Gastrocnemius medialis (tissue), 4 donors: ENCODE measurements at regions not wholly inside any gene's neighbourhood (a gene's known extent, or its start where the extent isn't known, plus 50 kb on each side); places are given as distances from the start of the nearest gene placed in this dataset.
"Not testable (repeated sequence)": the region's sequence is repeated elsewhere in the genome, so short reads cannot be mapped to it uniquely, and the experiment has no call there.

Source experiments
- ATAC-seq, 2 donors: fragments of 150-250 bp; one replicate each; pipeline ENCODE4 v1.9.1; 2016
- DNase-seq, 2 donors: peaks; one replicate each; pipeline ENCODE4 v3.0.0-alpha.2; 2019
- H3K27ac ChIP-seq, 4 donors: fragments of 200-600 bp; sonication (generic); 1 replicate in 1 of 4; 2 replicates in 3 of 4; pipeline ENCODE4 v1.5.1; 2016 to 2018; ENCODE audit warnings: mild to moderate bottlenecking in 2 of 4, moderate library complexity in 1 of 4
- H3K27me3 ChIP-seq, 3 donors: fragments of 200-600 bp; sonication (generic) in 2 of 3; 1 replicate in 1 of 3; 2 replicates in 2 of 3; pipeline versions ENCODE4 v1.5.1 to v1.6.0; 2016 to 2019; ENCODE audit warnings: mild to moderate bottlenecking in 1 of 3, moderate library complexity in 1 of 3
- H3K36me3 ChIP-seq, 2 donors: fragments of 200-600 bp; sonication (generic) in 1 of 2; one replicate each; pipeline ENCODE4 v1.5.1; 2017 to 2018
- H3K4me1 ChIP-seq, 2 donors: fragments of 200-600 bp; sonication (generic) in 1 of 2; one replicate each; pipeline ENCODE4 v1.5.1; 2016 to 2017; ENCODE audit warnings: mild to moderate bottlenecking in 2 of 2
- H3K4me3 ChIP-seq, 4 donors: fragments of 200-600 bp; sonication (generic) in 3 of 4; 1 replicate in 1 of 4; 2 replicates in 3 of 4; pipeline ENCODE4 v1.5.1; 2016 to 2019; ENCODE audit warnings: mild to moderate bottlenecking in 2 of 4
- H3K9me3 ChIP-seq, 3 donors: fragments of 200-600 bp; sonication (generic) in 2 of 3; 1 replicate in 1 of 3; 2 replicates in 2 of 3; pipeline ENCODE4 v1.5.1; 2016 to 2019
- POLR2A ChIP-seq, 2 donors: fragments of 450-650 bp; IDR thresholded peaks; one replicate each; pipeline ENCODE4 v1.6.1; 2017; ENCODE audit warnings: antibody characterized with exemption in 2 of 2, mild to moderate bottlenecking in 2 of 2, moderate library complexity in 2 of 2
- in situ Hi-C, 4 donors: fragments of 200-750 bp; cut with MboI; loops; one replicate each; pipeline versions ENCODE4 v1.15.0 to v1.8.0; 2017; ENCODE audit warnings: low sequenced_read_pairs in 4 of 4
- intact Hi-C: fragments of 100-400 bp; cut with DNase I; formaldehyde crosslinking; loops from one replicate; pipeline ENCODE4 v1.15.1; 2023; ENCODE audit warnings: low total_unique reads
- TF ChIP-seq, protein P1 (sequence below), 5 experiments: fragments of 450-650 bp in 3 of 5; fragments of 200-600 bp in 2 of 5; sonication (generic) in 2 of 5; IDR thresholded peaks in 4 of 5; conservative IDR thresholded peaks in 1 of 5; 1 replicate in 4 of 5; 2 replicates in 1 of 5; pipeline ENCODE4 v1.5.1; 2016 to 2019; ENCODE audit warnings: antibody characterized with exemption in 5 of 5, mild to moderate bottlenecking in 3 of 5, moderate library complexity in 3 of 5

DNA sequence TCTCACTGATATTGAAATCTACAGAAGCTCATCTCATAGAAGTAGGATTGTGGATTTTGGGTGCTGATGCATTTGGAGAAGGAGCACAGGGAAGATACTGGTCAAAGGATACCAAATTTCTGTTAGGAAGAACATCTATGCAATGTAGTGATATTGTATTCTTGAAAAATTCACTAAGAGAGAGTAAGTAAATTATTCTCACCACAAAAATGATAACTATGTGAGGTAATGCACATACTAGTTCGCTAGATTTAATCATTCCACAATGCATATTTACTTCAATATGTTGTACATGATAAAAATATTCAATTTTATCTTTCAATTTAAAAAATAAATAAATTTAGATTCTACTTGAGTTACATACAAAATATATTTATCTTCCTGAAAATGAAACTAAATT, 2040.5 kb upstream of the C9orf72 start:
- TF ChIP-seq, protein P1, sequence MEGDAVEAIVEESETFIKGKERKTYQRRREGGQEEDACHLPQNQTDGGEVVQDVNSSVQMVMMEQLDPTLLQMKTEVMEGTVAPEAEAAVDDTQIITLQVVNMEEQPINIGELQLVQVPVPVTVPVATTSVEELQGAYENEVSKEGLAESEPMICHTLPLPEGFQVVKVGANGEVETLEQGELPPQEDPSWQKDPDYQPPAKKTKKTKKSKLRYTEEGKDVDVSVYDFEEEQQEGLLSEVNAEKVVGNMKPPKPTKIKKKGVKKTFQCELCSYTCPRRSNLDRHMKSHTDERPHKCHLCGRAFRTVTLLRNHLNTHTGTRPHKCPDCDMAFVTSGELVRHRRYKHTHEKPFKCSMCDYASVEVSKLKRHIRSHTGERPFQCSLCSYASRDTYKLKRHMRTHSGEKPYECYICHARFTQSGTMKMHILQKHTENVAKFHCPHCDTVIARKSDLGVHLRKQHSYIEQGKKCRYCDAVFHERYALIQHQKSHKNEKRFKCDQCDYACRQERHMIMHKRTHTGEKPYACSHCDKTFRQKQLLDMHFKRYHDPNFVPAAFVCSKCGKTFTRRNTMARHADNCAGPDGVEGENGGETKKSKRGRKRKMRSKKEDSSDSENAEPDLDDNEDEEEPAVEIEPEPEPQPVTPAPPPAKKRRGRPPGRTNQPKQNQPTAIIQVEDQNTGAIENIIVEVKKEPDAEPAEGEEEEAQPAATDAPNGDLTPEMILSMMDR (IDR thresholded peaks at IDR 0.05 in 4 of 5, conservative IDR thresholded peaks at IDR 0.05 in 1 of 5), result no peak
- TF ChIP-seq POLR2A (IDR thresholded peaks at IDR 0.05), result no peak
- H3K27me3 ChIP-seq, result no peaks in the 10 kb centered on the region
- intact Hi-C loops, result no loop called here
- ATAC-seq, result no peak
- no peak overlapping the region for H3K27ac ChIP-seq
- no peaks in the 10 kb centered on the region for H3K9me3 ChIP-seq
- DNase-seq, result no peak
- H3K36me3 ChIP-seq, result no peaks in the 10 kb centered on the region
- in situ Hi-C loops, result no loop called here
- no peak overlapping the region for H3K4me3 ChIP-seq
- H3K4me1 ChIP-seq, result no peaks in the 10 kb centered on the region

DNA sequence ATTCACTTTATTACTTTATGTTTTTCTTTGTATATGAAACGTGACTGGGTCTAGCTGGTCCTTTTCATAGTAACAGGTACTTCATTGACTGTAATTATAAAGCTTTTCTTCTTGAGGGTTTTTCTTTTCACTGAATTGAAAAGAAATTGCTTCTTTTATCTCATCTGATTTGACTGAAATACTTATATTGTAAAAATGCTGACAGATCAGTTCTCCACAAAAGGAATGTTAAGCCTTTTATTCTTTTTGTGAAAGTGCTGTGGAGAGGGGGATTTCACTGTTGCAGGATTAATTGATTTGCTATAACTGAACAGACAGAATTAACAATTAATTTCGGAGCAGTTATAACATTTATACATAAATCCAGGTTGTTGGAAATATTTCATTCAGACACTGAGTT, 2043.6 kb upstream of the C9orf72 start:
- DNase-seq (no peak), ATAC-seq (no peak)
- H3K36me3 ChIP-seq, result no peaks in the 10 kb centered on the region
- in situ Hi-C loops (no loop called here), intact Hi-C loops (no loop called here)
- H3K4me3 ChIP-seq, result no peak overlapping the region
- H3K27me3 ChIP-seq, result no peaks in the 10 kb centered on the region
- no peak for TF ChIP-seq POLR2A (IDR thresholded peaks at IDR 0.05)
- TF ChIP-seq, protein P1 (IDR thresholded peaks at IDR 0.05 in 4 of 5, conservative IDR thresholded peaks at IDR 0.05 in 1 of 5), result no peak
- H3K9me3 ChIP-seq, result no peaks in the 10 kb centered on the region
- H3K27ac ChIP-seq, result no peak overlapping the region
- H3K4me1 ChIP-seq, result no peaks in the 10 kb centered on the region

DNA sequence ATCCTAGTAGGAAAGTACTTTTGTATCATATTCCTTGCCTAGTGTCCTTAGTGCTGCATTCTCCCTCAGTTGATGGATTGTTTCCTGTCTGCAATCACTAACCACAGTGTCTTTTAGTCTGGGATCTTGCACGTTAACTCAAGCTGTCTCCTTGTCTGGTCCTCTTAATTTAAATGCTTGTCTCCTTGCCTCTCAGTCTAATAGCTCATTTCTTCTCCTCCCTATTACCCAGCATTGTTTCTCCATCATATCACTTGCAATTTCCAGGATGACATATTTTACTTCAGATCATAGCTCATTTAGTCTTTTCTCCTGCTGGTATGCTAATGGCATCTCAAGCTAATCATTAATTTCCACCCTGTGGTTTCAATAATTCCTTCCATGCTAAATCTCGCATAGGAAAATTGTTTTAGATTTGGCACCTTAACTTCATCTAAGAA, 2052.0 kb upstream of the C9orf72 start:
- Histone ChIP-seq H3K27ac (no peak overlapping the region), H3K4me1 (no peaks in the 10 kb centered on the region), H3K27me3 (no peaks in the 10 kb centered on the region), H3K36me3 (no peaks in the 10 kb centered on the region), H3K4me3 (no peak overlapping the region), H3K9me3 (no peaks in the 10 kb centered on the region)
- DNase-seq, result no peak
- intact Hi-C loops (no loop called here), in situ Hi-C loops (no loop called here)
- no peak for ATAC-seq
- no peak for TF ChIP-seq POLR2A (IDR thresholded peaks at IDR 0.05)
- TF ChIP-seq, protein P1 (IDR thresholded peaks at IDR 0.05 in 4 of 5, conservative IDR thresholded peaks at IDR 0.05 in 1 of 5), result no peak

DNA sequence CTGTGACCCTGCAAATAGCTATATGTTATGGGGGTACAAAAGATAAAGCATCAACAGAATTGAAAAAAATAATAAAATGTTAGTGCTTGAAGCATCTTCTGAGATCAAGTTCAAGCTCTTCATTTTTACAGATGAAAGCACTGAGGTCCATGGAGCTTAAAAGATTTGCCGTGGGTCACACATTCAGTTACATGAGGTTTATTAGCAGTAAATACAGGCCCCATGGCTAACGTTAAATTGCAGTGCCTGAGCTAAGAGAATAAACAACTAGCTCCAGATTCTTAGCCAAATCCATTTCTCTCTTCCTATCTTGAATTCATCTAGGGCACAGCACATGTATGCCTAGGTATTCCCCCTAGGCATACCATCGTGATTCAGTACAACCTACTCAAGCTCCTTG, 2052.7 kb upstream of the C9orf72 start:
- in situ Hi-C loops, result no loop called here
- Histone ChIP-seq H3K36me3 (no peaks in the 10 kb centered on the region), H3K9me3 (no peaks in the 10 kb centered on the region), H3K27me3 (no peaks in the 10 kb centered on the region), H3K4me1 (no peaks in the 10 kb centered on the region), H3K4me3 (no peak overlapping the region), H3K27ac (no peak overlapping the region)
- TF ChIP-seq, protein P1 (IDR thresholded peaks at IDR 0.05 in 4 of 5, conservative IDR thresholded peaks at IDR 0.05 in 1 of 5), result no peak
- no peak for TF ChIP-seq POLR2A (IDR thresholded peaks at IDR 0.05)
- ATAC-seq (no peak), DNase-seq (no peak)
- intact Hi-C loops, result no loop called here

DNA sequence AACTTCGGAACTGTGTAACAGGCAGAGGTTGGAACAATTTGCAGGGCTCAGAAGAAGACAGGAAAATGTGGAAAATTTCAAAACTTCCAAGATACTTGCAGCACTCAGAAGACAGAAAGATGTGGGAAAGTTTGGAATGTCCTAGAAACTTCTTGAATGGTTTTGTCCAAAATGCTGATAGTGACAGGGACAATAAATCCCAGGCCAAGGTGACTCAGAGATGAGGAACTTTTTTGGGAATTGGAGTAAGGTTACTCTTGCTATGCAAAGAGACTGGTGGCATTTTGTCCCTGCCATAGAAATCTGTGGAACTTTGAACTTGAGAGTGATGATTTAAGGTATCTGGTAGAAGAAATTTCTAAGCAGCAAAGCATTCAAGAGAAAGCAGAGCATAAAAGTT, 2055.6 kb upstream of the C9orf72 start:
- DNase-seq, ATAC-seq, H3K4me3 ChIP-seq, H3K27ac ChIP-seq, H3K36me3 ChIP-seq, H3K9me3 ChIP-seq, in situ Hi-C loops, H3K27me3 ChIP-seq, intact Hi-C loops, H3K4me1 ChIP-seq: not testable (repeated sequence)
